GM18511 (cell line): ENCODE measurements at regions not wholly inside any gene's neighbourhood (a gene's known extent, or its start where the extent isn't known, plus 50 kb on each side); places are given as distances from the start of the nearest gene placed in this dataset.

ENCODE experiments used
- ATAC-seq: cut with Tn5 transposase; IDR thresholded peaks from one replicate; pipeline ENCODE4 v1.9.1; 2021; ENCODE audit warnings: mild to moderate bottlenecking, moderate library complexity; ENCODE audit not compliant: unreplicated experiment

GRCh38 chr3:43183456-43183855 lies 77.6 kb upstream of the POMGNT2 start:
- no peak for ATAC-seq

DNA sequence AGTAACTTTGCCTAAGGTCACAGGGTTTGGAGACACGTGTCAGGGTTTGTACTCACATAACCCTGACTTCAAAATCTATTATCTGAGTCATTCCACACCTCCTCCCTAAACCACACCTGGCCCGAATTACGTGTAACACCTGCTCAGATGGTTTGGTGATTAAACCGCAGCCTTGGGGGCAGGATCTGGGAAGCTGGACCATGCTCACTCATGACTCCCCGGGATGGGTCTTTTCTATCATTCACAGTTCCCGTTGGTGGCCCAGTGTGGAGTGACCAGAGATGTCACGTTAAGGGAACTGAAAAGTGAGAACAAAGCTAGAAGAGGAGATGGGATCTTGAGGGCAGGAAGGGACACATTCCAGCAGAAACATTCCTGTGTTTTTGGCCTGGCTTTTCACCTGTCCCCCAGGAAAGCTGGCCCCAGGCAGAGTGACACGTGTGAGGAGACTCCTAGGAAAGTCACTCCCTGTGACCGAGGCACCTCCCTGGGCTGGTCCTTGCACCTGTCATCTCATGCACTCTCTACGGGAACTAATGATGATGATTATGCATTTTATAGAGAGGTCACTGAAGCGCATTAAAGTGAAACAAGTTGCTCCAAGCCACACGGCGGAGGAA lies 75.4 kb upstream of the POMGNT2 start:
- peak; percentile 78 for ATAC-seq

DNA sequence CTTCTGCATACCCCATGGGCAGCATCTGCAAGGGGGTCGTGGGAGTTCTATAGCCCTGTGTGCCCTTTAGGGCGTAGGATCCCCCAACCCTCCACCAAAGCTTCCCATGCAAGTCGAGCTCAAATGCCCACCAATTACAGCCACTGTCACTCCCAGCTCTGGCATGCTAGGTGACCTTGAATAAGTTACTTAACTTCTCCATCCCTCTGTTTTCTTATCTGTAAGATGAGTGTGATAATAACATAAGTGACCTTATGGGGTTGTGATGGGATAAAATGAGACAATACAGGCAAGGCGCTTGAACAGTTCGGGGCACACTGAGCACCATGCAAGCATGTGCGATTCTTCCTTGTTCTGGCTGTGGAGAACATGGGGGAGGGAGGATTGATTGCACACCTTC lies 74.8 kb upstream of the POMGNT2 start:
- ATAC-seq, result peak; percentile 14

GRCh38 chr3:43180027-43180426 lies 74.1 kb upstream of the POMGNT2 start:
- no peak for ATAC-seq

DNA sequence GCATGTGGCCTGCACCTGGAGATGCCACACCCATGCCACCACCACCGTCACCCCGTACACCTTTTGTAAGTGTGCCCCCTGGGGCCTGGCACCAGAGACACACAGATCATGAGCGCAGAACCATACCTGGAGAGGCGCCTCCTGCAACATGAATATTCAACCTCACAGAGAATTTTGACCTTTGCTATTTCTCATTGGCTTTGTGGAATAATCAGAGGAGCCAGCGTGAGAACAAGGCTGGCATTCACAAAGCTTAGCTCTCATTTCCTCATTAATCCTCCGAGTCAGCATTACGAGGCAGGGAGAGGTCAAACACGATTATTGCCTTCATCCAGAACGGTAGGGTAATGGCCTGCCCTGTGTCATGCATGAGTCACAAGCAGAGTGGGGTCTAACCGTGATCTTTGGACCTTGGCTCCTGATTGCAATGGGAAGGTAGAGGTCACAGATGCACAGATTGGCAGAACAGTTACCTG lies 73.0 kb upstream of the POMGNT2 start:
- no peak for ATAC-seq

- no peak for ATAC-seq
These were observed 71.2 kb upstream of the POMGNT2 start for GRCh38 chr3:43177085-43177484.

- ATAC-seq, result no peak
These were observed 70.8 kb upstream of the POMGNT2 start for GRCh38 chr3:43176666-43177065.

DNA sequence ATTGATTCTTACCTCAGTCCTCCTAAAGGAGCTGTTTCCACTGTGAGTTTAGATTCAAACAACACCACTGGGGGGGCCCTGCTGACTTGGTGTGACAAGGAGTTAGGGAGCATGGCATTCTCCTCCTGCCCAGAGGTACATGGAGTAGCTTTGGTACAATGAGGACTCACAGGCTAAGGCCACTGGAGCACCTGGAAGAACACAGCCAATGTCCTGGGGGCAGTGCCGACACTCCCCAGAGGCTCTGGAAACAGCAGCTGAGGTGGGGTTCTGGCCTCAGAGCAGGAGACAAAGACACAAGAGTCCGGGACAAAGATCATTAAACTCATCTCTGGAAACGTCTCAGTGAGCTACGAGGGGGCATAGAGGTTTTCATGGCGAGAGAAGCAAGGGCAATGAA lies 69.7 kb upstream of the POMGNT2 start:
- no peak for ATAC-seq

GRCh38 chr3:43173949-43174348 lies 68.1 kb upstream of the POMGNT2 start:
- no peak for ATAC-seq

DNA sequence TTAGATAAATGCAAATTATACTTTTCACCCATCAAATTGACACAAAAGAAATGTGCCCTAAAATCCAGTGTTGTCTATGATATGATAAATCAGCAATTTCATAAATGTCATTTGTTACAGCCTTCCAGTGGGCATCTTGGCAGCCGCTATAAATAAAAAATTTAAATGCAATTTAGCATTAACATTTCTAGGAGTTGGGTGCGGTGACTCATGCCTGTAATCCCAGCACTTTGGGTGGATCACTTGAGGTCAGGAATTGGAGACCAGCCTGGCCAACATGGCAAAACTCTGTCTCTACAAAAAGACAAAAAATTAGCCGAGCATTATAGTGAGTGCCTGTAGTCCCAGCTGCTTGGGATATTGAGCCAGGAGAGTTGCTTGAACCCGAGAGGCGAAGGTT lies 65.9 kb upstream of the POMGNT2 start:
- ATAC-seq, result no peak

DNA sequence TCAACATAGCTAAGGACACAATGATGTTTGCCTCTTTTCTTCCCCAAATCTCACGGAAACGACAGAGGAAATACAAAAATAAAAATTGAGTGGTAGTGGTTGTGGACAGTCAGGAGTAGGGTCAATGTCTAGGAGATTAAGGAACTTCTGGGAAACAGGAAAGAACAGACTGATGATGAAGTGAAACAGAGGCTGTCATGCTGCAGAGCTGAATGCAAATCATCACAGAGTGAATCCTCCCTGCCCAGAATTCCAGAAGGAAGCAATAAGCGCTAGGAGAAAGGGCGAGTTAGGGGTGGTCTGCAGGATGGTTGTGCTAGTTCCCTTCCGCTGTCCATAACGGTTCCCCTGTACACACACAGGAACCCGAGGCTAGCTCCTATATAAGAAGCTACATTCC lies 64.7 kb upstream of the POMGNT2 start:
- ATAC-seq, result no peak

GRCh38 chr3:43169987-43170386 lies 64.1 kb upstream of the POMGNT2 start:
- ATAC-seq, result no peak

- ATAC-seq, result no peak
These were observed 60.5 kb upstream of the POMGNT2 start for GRCh38 chr3:43166406-43166805.

DNA sequence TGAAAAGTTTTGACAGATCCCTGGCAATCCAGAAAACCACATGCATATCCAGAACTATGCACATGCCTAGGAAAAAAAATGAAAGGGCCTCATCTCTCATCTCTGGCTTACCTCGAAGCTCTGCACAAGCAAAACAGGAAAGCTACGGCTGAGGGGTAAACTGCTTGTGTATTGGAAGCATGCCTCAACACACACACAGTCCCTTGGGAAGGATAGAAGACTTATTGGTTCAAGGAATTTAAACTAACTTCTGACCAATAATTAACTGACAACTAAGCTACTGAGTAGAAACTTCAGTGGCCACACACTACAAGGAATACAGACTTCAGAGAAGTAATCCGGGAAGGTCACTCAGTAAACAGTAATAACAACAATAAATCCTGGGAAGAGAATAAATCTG lies 59.9 kb upstream of the POMGNT2 start:
- ATAC-seq, result no peak

DNA sequence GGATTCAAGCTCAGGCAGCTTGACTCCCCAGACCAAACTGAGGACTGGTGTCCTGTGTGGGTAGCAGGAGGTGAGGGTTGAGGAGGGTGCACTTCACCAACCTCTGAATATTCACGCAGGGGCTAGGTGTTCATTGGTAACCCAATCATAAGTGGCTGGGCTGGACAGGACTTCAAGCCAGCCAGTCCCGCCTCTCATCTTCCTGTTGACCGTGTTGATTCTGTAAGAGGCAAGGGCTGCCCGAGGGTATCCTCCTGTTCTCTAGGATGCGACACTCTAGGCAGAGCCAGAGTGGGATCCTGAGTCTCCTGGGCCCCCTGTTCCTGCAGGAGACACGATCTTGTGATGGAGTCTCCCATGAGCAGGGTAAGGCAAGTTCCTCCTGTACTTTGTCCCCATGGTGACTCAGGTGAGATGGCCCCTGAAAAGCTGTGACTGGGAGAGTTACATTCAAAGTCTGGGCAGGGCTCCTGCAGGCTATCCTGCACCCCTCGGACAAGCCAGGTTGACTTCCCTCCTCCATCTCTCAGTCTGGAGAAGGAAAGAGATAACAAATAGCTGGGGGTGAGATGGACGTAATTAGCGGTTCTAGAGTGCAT lies 58.1 kb upstream of the POMGNT2 start:
- no peak for ATAC-seq

- no peak for ATAC-seq
These were observed 56.6 kb upstream of the POMGNT2 start for GRCh38 chr3:43162230-43163084.

GRCh38 chr3:43161684-43162229 lies 55.9 kb upstream of the POMGNT2 start:
- no peak for ATAC-seq

- no peak for ATAC-seq
These were observed 54.8 kb upstream of the POMGNT2 start for GRCh38 chr3:43160664-43161063.

GRCh38 chr3:43159876-43160255 lies 54.0 kb upstream of the POMGNT2 start:
- ATAC-seq, result no peak

- ATAC-seq, result no peak
These were observed 53.4 kb upstream of the POMGNT2 start for GRCh38 chr3:43159131-43159875.

GRCh38 chr3:43156812-43157455 lies 51.1 kb upstream of the POMGNT2 start:
- no peak for ATAC-seq
